ENCODE measurements at regions not wholly inside any gene's neighbourhood (a gene's known extent, or its start where the extent isn't known, plus 50 kb on each side); places are given as distances from the start of the nearest gene placed in this dataset.

- Histone ChIP-seq H3K9me3 (ENCODE audit: control insufficient read depth, low read length) (no peaks in the 10 kb centered on the region), H3K27me3 (ENCODE audit: control insufficient read depth, insufficient read depth, low read length) (no peaks in the 10 kb centered on the region), H3K4me1 (ENCODE audit: control insufficient read depth, insufficient read depth, low read length) (peaks cover 5% of the 10 kb centered on the region), H3K9ac (ENCODE audit: low read length) (no peak overlapping the region), H3K36me3 (ENCODE audit: control insufficient read depth, insufficient read depth, low read length) (no peaks in the 10 kb centered on the region), H3K4me3 (ENCODE audit: low read length) (no peak overlapping the region)
Observed at GRCh38 chr21:35226968-35227744, 178.1 kb upstream of the RUNX1 start.

GRCh38 chr21:35226328-35226727 is 177.2 kb upstream of the RUNX1 start:
- Histone ChIP-seq H3K4me3 (ENCODE audit: low read length) (no peak overlapping the region), H3K36me3 (ENCODE audit: control insufficient read depth, insufficient read depth, low read length) (no peaks in the 10 kb centered on the region), H3K4me1 (ENCODE audit: control insufficient read depth, insufficient read depth, low read length) (peaks cover 5% of the 10 kb centered on the region), H3K27me3 (ENCODE audit: control insufficient read depth, insufficient read depth, low read length) (no peaks in the 10 kb centered on the region), H3K9me3 (ENCODE audit: control insufficient read depth, low read length) (no peaks in the 10 kb centered on the region), H3K9ac (ENCODE audit: low read length) (peak overlapping the region; percentile 23)

GRCh38 chr21:35225573-35225972 is 176.5 kb upstream of the RUNX1 start:
- Histone ChIP-seq H3K9me3 (ENCODE audit: control insufficient read depth, low read length) (no peaks in the 10 kb centered on the region), H3K9ac (ENCODE audit: low read length) (no peak overlapping the region), H3K27me3 (ENCODE audit: control insufficient read depth, insufficient read depth, low read length) (no peaks in the 10 kb centered on the region), H3K36me3 (ENCODE audit: control insufficient read depth, insufficient read depth, low read length) (no peaks in the 10 kb centered on the region), H3K4me3 (ENCODE audit: low read length) (no peak overlapping the region), H3K4me1 (ENCODE audit: control insufficient read depth, insufficient read depth, low read length) (peaks cover 5% of the 10 kb centered on the region)

- H3K4me1 ChIP-seq (ENCODE audit: control insufficient read depth, insufficient read depth, low read length), result peaks cover 5% of the 10 kb centered on the region
- H3K9ac ChIP-seq (ENCODE audit: low read length), result no peak overlapping the region
- no peaks in the 10 kb centered on the region for H3K36me3 ChIP-seq (ENCODE audit: control insufficient read depth, insufficient read depth, low read length)
- no peak overlapping the region for H3K4me3 ChIP-seq (ENCODE audit: low read length)
- H3K27me3 ChIP-seq (ENCODE audit: control insufficient read depth, insufficient read depth, low read length), result no peaks in the 10 kb centered on the region
- no peaks in the 10 kb centered on the region for H3K9me3 ChIP-seq (ENCODE audit: control insufficient read depth, low read length)
Observed at GRCh38 chr21:35223480-35224156, 174.5 kb upstream of the RUNX1 start.

- no peak overlapping the region for H3K9ac ChIP-seq (ENCODE audit: low read length)
- H3K9me3 ChIP-seq (ENCODE audit: control insufficient read depth, low read length), result no peaks in the 10 kb centered on the region
- peaks cover 5% of the 10 kb centered on the region for H3K4me1 ChIP-seq (ENCODE audit: control insufficient read depth, insufficient read depth, low read length)
- no peak overlapping the region for H3K4me3 ChIP-seq (ENCODE audit: low read length)
- no peaks in the 10 kb centered on the region for H3K27me3 ChIP-seq (ENCODE audit: control insufficient read depth, insufficient read depth, low read length)
- no peaks in the 10 kb centered on the region for H3K36me3 ChIP-seq (ENCODE audit: control insufficient read depth, insufficient read depth, low read length)
Observed at GRCh38 chr21:35222541-35222941, 173.4 kb upstream of the RUNX1 start.

- Histone ChIP-seq H3K9ac (ENCODE audit: low read length) (no peak overlapping the region), H3K4me3 (ENCODE audit: low read length) (no peak overlapping the region), H3K9me3 (ENCODE audit: control insufficient read depth, low read length) (no peaks in the 10 kb centered on the region), H3K4me1 (ENCODE audit: control insufficient read depth, insufficient read depth, low read length) (peaks cover 5% of the 10 kb centered on the region), H3K36me3 (ENCODE audit: control insufficient read depth, insufficient read depth, low read length) (no peaks in the 10 kb centered on the region), H3K27me3 (ENCODE audit: control insufficient read depth, insufficient read depth, low read length) (no peaks in the 10 kb centered on the region)
Observed at GRCh38 chr21:35222021-35222420, 172.9 kb upstream of the RUNX1 start.

GRCh38 chr21:35220301-35220700 is 171.2 kb upstream of the RUNX1 start:
- Histone ChIP-seq H3K4me3 (ENCODE audit: low read length) (no peak overlapping the region), H3K27me3 (ENCODE audit: control insufficient read depth, insufficient read depth, low read length) (no peaks in the 10 kb centered on the region)

GRCh38 chr21:35219719-35220118 is 170.6 kb upstream of the RUNX1 start:
- Histone ChIP-seq H3K9me3 (ENCODE audit: control insufficient read depth, low read length) (no peaks in the 10 kb centered on the region), H3K9ac (ENCODE audit: low read length) (no peak overlapping the region), H3K36me3 (ENCODE audit: control insufficient read depth, insufficient read depth, low read length) (no peaks in the 10 kb centered on the region), H3K4me3 (ENCODE audit: low read length) (no peak overlapping the region), H3K27me3 (ENCODE audit: control insufficient read depth, insufficient read depth, low read length) (no peaks in the 10 kb centered on the region), H3K4me1 (ENCODE audit: control insufficient read depth, insufficient read depth, low read length) (no peaks in the 10 kb centered on the region)

More at GRCh38 chr21:35220301-35220700, 171.2 kb upstream of the RUNX1 start:
- no peaks in the 10 kb centered on the region for H3K36me3 ChIP-seq (ENCODE audit: control insufficient read depth, insufficient read depth, low read length)
- no peaks in the 10 kb centered on the region for H3K4me1 ChIP-seq (ENCODE audit: control insufficient read depth, insufficient read depth, low read length)
- no peaks in the 10 kb centered on the region for H3K9me3 ChIP-seq (ENCODE audit: control insufficient read depth, low read length)
- no peak overlapping the region for H3K9ac ChIP-seq (ENCODE audit: low read length)

- Histone ChIP-seq H3K36me3 (ENCODE audit: control insufficient read depth, insufficient read depth, low read length) (no peaks in the 10 kb centered on the region), H3K27me3 (ENCODE audit: control insufficient read depth, insufficient read depth, low read length) (no peaks in the 10 kb centered on the region), H3K4me3 (ENCODE audit: low read length) (no peak overlapping the region), H3K4me1 (ENCODE audit: control insufficient read depth, insufficient read depth, low read length) (no peaks in the 10 kb centered on the region), H3K9me3 (ENCODE audit: control insufficient read depth, low read length) (no peaks in the 10 kb centered on the region), H3K9ac (ENCODE audit: low read length) (no peak overlapping the region)
Observed at GRCh38 chr21:35219291-35219690, 170.2 kb upstream of the RUNX1 start.

- Histone ChIP-seq H3K9ac (ENCODE audit: low read length) (no peak overlapping the region), H3K9me3 (ENCODE audit: control insufficient read depth, low read length) (no peaks in the 10 kb centered on the region), H3K4me3 (ENCODE audit: low read length) (no peak overlapping the region), H3K36me3 (ENCODE audit: control insufficient read depth, insufficient read depth, low read length) (no peaks in the 10 kb centered on the region), H3K27me3 (ENCODE audit: control insufficient read depth, insufficient read depth, low read length) (no peaks in the 10 kb centered on the region), H3K4me1 (ENCODE audit: control insufficient read depth, insufficient read depth, low read length) (no peaks in the 10 kb centered on the region)
Observed at GRCh38 chr21:35217504-35218060, 168.5 kb upstream of the RUNX1 start.

GRCh38 chr21:35216996-35217395 is 167.9 kb upstream of the RUNX1 start:
- no peak overlapping the region for H3K4me3 ChIP-seq (ENCODE audit: low read length)
- H3K36me3 ChIP-seq (ENCODE audit: control insufficient read depth, insufficient read depth, low read length), result no peaks in the 10 kb centered on the region
- H3K4me1 ChIP-seq (ENCODE audit: control insufficient read depth, insufficient read depth, low read length), result no peaks in the 10 kb centered on the region
- no peaks in the 10 kb centered on the region for H3K27me3 ChIP-seq (ENCODE audit: control insufficient read depth, insufficient read depth, low read length)
- no peaks in the 10 kb centered on the region for H3K9me3 ChIP-seq (ENCODE audit: control insufficient read depth, low read length)
- H3K9ac ChIP-seq (ENCODE audit: low read length), result no peak overlapping the region

GRCh38 chr21:35215870-35216269 is 166.8 kb upstream of the RUNX1 start:
- no peak overlapping the region for H3K4me3 ChIP-seq (ENCODE audit: low read length)
- no peaks in the 10 kb centered on the region for H3K4me1 ChIP-seq (ENCODE audit: control insufficient read depth, insufficient read depth, low read length)
- H3K9ac ChIP-seq (ENCODE audit: low read length), result no peak overlapping the region
- H3K9me3 ChIP-seq (ENCODE audit: control insufficient read depth, low read length), result no peaks in the 10 kb centered on the region
- H3K27me3 ChIP-seq (ENCODE audit: control insufficient read depth, insufficient read depth, low read length), result no peaks in the 10 kb centered on the region
- no peaks in the 10 kb centered on the region for H3K36me3 ChIP-seq (ENCODE audit: control insufficient read depth, insufficient read depth, low read length)
